Neural cell (in vitro differentiated cells): ENCODE measurements at regions not wholly inside any gene's neighbourhood (a gene's known extent, or its start where the extent isn't known, plus 50 kb on each side); places are given as distances from the start of the nearest gene placed in this dataset.

ENCODE experiments used
- H2AFZ ChIP-seq: fragments of 200-600, 300-800 bp; sonication (generic), shearing (Covaris generic); 2 replicates; pipeline ENCODE4 v1.6.0; 2014; ENCODE audit warnings: low read depth, mild to moderate bottlenecking, antibody characterized with exemption, low read length, moderate library complexity
- H3F3A ChIP-seq: fragments of 200-600 bp; shearing (Covaris generic); 2 replicates; pipeline ENCODE4 v1.6.1; 2016; ENCODE audit warnings: mild to moderate bottlenecking, moderate library complexity, mixed read lengths, antibody characterized with exemption, low read length; ENCODE audit not compliant: insufficient read depth, poor library complexity, severe bottlenecking
- H3K27ac ChIP-seq: fragments of 200-600, 300-800 bp; sonication (generic), shearing (Covaris generic); 2 replicates; pipeline ENCODE4 v1.5.1; 2014; ENCODE audit warnings: mild to moderate bottlenecking, low read length, moderate library complexity
- H3K27me3 ChIP-seq: fragments of 300-800, 200-600 bp; sonication (generic), shearing (Covaris generic); 2 replicates; pipeline ENCODE4 v1.6.0; 2014; ENCODE audit warnings: mild to moderate bottlenecking, low read depth, low read length, moderate library complexity; ENCODE audit not compliant: insufficient read depth
- H3K36me3 ChIP-seq: fragments of 300-800, 200-600 bp; sonication (generic), shearing (Covaris generic); 2 replicates; pipeline ENCODE4 v1.5.1; 2014; ENCODE audit warnings: mild to moderate bottlenecking, antibody characterized with exemption, low read length, moderate library complexity; ENCODE audit not compliant: insufficient read depth
- H3K4me2 ChIP-seq: fragments of 300-800, 200-600 bp; sonication (generic), shearing (Covaris generic); 2 replicates; pipeline ENCODE4 v1.6.0; 2014; ENCODE audit warnings: mild to moderate bottlenecking, low read length
- H3K4me3 ChIP-seq: fragments of 300-800, 200-600 bp; sonication (generic), shearing (Covaris generic); 2 replicates; pipeline ENCODE4 v1.5.1; 2014; ENCODE audit warnings: mild to moderate bottlenecking, low read length, moderate library complexity
- H3K79me2 ChIP-seq: fragments of 200-600 bp; shearing (Covaris generic); replicated peaks from 2 replicates; pipeline ENCODE4 v1.6.0; 2014; ENCODE audit warnings: mild to moderate bottlenecking, low read length, moderate library complexity; ENCODE audit not compliant: insufficient read depth
- H3K9ac ChIP-seq: fragments of 300-800, 200-600 bp; sonication (generic), shearing (Covaris generic); 2 replicates; pipeline ENCODE4 v1.6.1; 2016; ENCODE audit warnings: mild to moderate bottlenecking, low read length, mixed read lengths
- H3K9me2 ChIP-seq: fragments of 200-600 bp; shearing (Covaris generic); 2 replicates; pipeline ENCODE4 v1.6.1; 2016; ENCODE audit warnings: mild to moderate bottlenecking, low read length, mixed read lengths; ENCODE audit not compliant: insufficient read depth
- H3K9me3 ChIP-seq: fragments of 200-600, 300-800 bp; sonication (generic), shearing (Covaris generic); 2 replicates; pipeline ENCODE4 v1.6.1; 2016; ENCODE audit warnings: mild to moderate bottlenecking, mixed run types, low read length, moderate library complexity, mixed read lengths
- H4K20me1 ChIP-seq: fragments of 200-600 bp; shearing (Covaris generic); 2 replicates; pipeline ENCODE4 v1.6.1; 2016; ENCODE audit warnings: mild to moderate bottlenecking, mixed run types; ENCODE audit not compliant: insufficient read depth
- EP300 ChIP-seq: fragments of 450-650 bp; conservative IDR thresholded peaks from 2 replicates; pipeline ENCODE4 v1.6.1; 2014; ENCODE audit warnings: antibody characterized with exemption, mild to moderate bottlenecking, moderate library complexity; ENCODE audit not compliant: poor library complexity, severe bottlenecking
- EZH2 ChIP-seq: fragments of 200-600, 300-800 bp; shearing (Covaris generic), sonication (generic); IDR thresholded peaks from 2 replicates; pipeline ENCODE4 v1.6.1; 2014; ENCODE audit warnings: antibody characterized with exemption, low read length, borderline replicate concordance, mild to moderate bottlenecking; ENCODE audit not compliant: insufficient read depth, poor library complexity, severe bottlenecking
- MXI1 ChIP-seq: fragments of 450-650 bp; conservative IDR thresholded peaks from 2 replicates; pipeline ENCODE4 v1.6.1; 2014; ENCODE audit warnings: antibody characterized with exemption, mild to moderate bottlenecking; ENCODE audit not compliant: poor library complexity, severe bottlenecking
- POLR2AphosphoS5 ChIP-seq: IDR thresholded peaks from 2 replicates; pipeline ENCODE4 v1.6.1; 2012
- RAD21 ChIP-seq: fragments of 450-650 bp; conservative IDR thresholded peaks from 2 replicates; pipeline ENCODE4 v1.6.1; 2014; ENCODE audit warnings: antibody characterized with exemption, mild to moderate bottlenecking, moderate library complexity
- SMC3 ChIP-seq: fragments of 450-650 bp; conservative IDR thresholded peaks from 2 replicates; pipeline ENCODE4 v1.6.1; 2014; ENCODE audit warnings: antibody characterized with exemption, mild to moderate bottlenecking, moderate library complexity; ENCODE audit not compliant: poor library complexity
- TAF1 ChIP-seq: IDR thresholded peaks from 2 replicates; pipeline ENCODE4 v1.6.1; 2012; ENCODE audit warnings: low read depth
- TF ChIP-seq, protein P1 (sequence below): fragments of 450-650 bp; IDR thresholded peaks from 2 replicates; pipeline ENCODE4 v1.5.1; 2014; ENCODE audit warnings: antibody characterized with exemption, mild to moderate bottlenecking, moderate library complexity; ENCODE audit not compliant: poor library complexity, severe bottlenecking
- TF ChIP-seq, protein P2 (sequence below): IDR thresholded peaks from 2 replicates; pipeline ENCODE4 v1.6.1; 2012; ENCODE audit warnings: borderline replicate concordance

DNA sequence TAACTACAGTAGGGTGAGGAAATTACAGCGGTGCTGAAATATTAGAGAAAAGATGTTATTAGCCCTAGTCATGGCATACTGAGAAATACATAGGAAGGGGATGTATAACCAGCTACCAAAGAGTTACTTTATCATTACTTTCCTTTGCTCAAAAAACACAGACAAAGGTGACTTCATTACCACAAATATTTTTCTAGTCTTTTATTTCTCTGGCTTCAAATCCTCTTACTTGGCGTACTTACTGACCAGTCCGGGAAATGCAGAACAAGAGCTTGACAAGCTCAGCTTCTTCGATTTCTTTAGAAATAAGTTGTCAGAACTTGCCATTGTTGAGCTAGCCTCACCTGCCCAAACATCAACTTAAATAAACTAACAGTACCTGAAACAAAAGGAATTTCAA lies 142.1 kb upstream of the TMCO5A start:
- Histone ChIP-seq H3K4me3 (no peak overlapping the region), H3K79me2 (no peaks in the 10 kb centered on the region), H3K36me3 (no peaks in the 10 kb centered on the region), H3K27me3 (no peaks in the 10 kb centered on the region), H3K9me3 (no peaks in the 10 kb centered on the region), H3K9me2 (no peaks in the 10 kb centered on the region), H2AFZ (no peak overlapping the region), H3K27ac (no peak overlapping the region), H3F3A (no peaks in the 10 kb centered on the region), H3K9ac (no peak overlapping the region), H4K20me1 (no peaks in the 10 kb centered on the region), H3K4me2 (no peak overlapping the region)
- TF ChIP-seq, protein P1, sequence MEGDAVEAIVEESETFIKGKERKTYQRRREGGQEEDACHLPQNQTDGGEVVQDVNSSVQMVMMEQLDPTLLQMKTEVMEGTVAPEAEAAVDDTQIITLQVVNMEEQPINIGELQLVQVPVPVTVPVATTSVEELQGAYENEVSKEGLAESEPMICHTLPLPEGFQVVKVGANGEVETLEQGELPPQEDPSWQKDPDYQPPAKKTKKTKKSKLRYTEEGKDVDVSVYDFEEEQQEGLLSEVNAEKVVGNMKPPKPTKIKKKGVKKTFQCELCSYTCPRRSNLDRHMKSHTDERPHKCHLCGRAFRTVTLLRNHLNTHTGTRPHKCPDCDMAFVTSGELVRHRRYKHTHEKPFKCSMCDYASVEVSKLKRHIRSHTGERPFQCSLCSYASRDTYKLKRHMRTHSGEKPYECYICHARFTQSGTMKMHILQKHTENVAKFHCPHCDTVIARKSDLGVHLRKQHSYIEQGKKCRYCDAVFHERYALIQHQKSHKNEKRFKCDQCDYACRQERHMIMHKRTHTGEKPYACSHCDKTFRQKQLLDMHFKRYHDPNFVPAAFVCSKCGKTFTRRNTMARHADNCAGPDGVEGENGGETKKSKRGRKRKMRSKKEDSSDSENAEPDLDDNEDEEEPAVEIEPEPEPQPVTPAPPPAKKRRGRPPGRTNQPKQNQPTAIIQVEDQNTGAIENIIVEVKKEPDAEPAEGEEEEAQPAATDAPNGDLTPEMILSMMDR, result no peak
- TF ChIP-seq MXI1 (no peak), SMC3 (no peak), POLR2AphosphoS5 (no peak), RAD21 (no peak), EZH2 (no peak), EP300 (no peak), TAF1 (no peak)
- TF ChIP-seq, protein P2, sequence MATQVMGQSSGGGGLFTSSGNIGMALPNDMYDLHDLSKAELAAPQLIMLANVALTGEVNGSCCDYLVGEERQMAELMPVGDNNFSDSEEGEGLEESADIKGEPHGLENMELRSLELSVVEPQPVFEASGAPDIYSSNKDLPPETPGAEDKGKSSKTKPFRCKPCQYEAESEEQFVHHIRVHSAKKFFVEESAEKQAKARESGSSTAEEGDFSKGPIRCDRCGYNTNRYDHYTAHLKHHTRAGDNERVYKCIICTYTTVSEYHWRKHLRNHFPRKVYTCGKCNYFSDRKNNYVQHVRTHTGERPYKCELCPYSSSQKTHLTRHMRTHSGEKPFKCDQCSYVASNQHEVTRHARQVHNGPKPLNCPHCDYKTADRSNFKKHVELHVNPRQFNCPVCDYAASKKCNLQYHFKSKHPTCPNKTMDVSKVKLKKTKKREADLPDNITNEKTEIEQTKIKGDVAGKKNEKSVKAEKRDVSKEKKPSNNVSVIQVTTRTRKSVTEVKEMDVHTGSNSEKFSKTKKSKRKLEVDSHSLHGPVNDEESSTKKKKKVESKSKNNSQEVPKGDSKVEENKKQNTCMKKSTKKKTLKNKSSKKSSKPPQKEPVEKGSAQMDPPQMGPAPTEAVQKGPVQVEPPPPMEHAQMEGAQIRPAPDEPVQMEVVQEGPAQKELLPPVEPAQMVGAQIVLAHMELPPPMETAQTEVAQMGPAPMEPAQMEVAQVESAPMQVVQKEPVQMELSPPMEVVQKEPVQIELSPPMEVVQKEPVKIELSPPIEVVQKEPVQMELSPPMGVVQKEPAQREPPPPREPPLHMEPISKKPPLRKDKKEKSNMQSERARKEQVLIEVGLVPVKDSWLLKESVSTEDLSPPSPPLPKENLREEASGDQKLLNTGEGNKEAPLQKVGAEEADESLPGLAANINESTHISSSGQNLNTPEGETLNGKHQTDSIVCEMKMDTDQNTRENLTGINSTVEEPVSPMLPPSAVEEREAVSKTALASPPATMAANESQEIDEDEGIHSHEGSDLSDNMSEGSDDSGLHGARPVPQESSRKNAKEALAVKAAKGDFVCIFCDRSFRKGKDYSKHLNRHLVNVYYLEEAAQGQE, result no peak

DNA sequence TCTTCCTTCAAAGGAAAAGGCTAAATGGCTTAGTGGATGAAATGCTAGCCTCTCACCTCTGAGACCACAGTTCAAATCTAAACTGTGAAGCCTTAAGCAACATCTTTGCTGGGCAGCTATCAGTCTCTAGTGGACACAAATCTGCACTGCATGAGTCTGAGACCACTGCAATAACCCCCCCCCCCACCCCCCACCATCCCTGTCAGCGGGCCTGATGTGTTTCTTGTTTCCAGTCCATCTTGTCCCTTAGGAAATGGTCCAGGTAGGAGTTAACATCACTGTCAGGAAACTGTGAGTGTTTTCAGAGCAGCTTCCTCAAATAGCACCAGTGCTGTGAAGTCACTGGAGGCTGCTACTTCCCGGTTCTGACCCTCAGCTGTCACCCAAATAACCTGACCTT lies 140.6 kb upstream of the TMCO5A start:
- H3K9me2 ChIP-seq, result no peaks in the 10 kb centered on the region
- no peaks in the 10 kb centered on the region for H3K27me3 ChIP-seq
- H3K9me3 ChIP-seq, result no peaks in the 10 kb centered on the region
- no peak for TF ChIP-seq EZH2
- TF ChIP-seq EP300, result no peak
- TF ChIP-seq, protein P1, result peak; percentile 53
- peak; percentile 50 for TF ChIP-seq SMC3
- no peak for TF ChIP-seq MXI1
- peak; percentile 8 for TF ChIP-seq POLR2AphosphoS5
- TF ChIP-seq, protein P2, result no peak
- no peak for TF ChIP-seq TAF1
- peak; percentile 63 for TF ChIP-seq RAD21
- no peak overlapping the region for H3K9ac ChIP-seq
- no peak overlapping the region for H2AFZ ChIP-seq
- H3K27ac ChIP-seq, result no peak overlapping the region
- H3F3A ChIP-seq, result no peaks in the 10 kb centered on the region
- no peak overlapping the region for H3K4me2 ChIP-seq
- H3K36me3 ChIP-seq, result no peaks in the 10 kb centered on the region
- no peaks in the 10 kb centered on the region for H4K20me1 ChIP-seq
- H3K79me2 ChIP-seq, result no peaks in the 10 kb centered on the region
- H3K4me3 ChIP-seq, result no peak overlapping the region
